Adrenal gland (tissue), 9 donors: ENCODE measurements at regions not wholly inside any gene's neighbourhood (a gene's known extent, or its start where the extent isn't known, plus 50 kb on each side); places are given as distances from the start of the nearest gene placed in this dataset.

Experiments used
- DNase-seq, 7 donors: peaks; one replicate each; pipeline ENCODE4 v3.0.0-alpha.2; 2019 to 2020
- H3K27ac ChIP-seq, 5 donors: fragments of 200-600 bp; sonication (generic) in 4 of 5; 1 replicate in 3 of 5; 2 replicates in 2 of 5; pipeline versions ENCODE4 v1.5.1 to v1.8.0; 2016 to 2020; ENCODE audit warnings: mild to moderate bottlenecking in 1 of 5
- H3K27me3 ChIP-seq: fragments of 200-600 bp; 2 replicates; pipeline ENCODE4 v1.8.0; 2021
- H3K36me3 ChIP-seq, 2 donors: fragments of 200-600 bp; replicated peaks in 1 of 2; 1 replicate in 1 of 2; 2 replicates in 1 of 2; pipeline versions ENCODE4 v1.5.1 to v1.8.0; 2018 to 2022
- H3K4me1 ChIP-seq, 2 donors: fragments of 200-600 bp; replicated peaks in 1 of 2; 1 replicate in 1 of 2; 2 replicates in 1 of 2; pipeline versions ENCODE4 v1.5.1 to v1.8.0; 2018 to 2021
- H3K4me3 ChIP-seq, 4 donors: fragments of 200-600 bp; sonication (generic) in 3 of 4; one replicate each; pipeline ENCODE4 v1.5.1; 2016 to 2018
- H3K9me3 ChIP-seq, 3 donors: fragments of 200-600 bp; sonication (generic) in 1 of 3; replicated peaks in 1 of 3; 1 replicate in 2 of 3; 2 replicates in 1 of 3; pipeline versions ENCODE4 v1.5.1 to v1.8.0; 2016 to 2021
- POLR2A ChIP-seq, 2 donors: fragments of 450-650 bp; IDR thresholded peaks; one replicate each; pipeline ENCODE4 v1.6.1; 2017; ENCODE audit warnings: antibody characterized with exemption in 2 of 2, mild to moderate bottlenecking in 2 of 2, moderate library complexity in 1 of 2
- WGBS, 4 donors: extraction: QIAGEN DNeasy Blood & Tissue Kit in 2 of 4; methylation state at CpG; one replicate each; pipeline versions ENCODE4 v1.1.5 to v1.1.7; 2013 to 2017; 5-methylcytosine and 5-hydroxymethylcytosine counted together
- intact Hi-C, 2 donors: fragments of 100-400 bp; cut with DNase I; formaldehyde crosslinking; loops; one replicate each; pipeline versions ENCODE4 v1.14.1 to v1.15.0; 2022 to 2023
- TF ChIP-seq, protein P1 (sequence below), 6 experiments: fragments of 450-650 bp in 4 of 6; fragments of 200-600 bp in 2 of 6; sonication (generic) in 1 of 6; IDR thresholded peaks; 1 replicate in 5 of 6; 2 replicates in 1 of 6; pipeline versions ENCODE4 v1.5.1 to v1.8.0; 2016 to 2021; ENCODE audit warnings: antibody characterized with exemption in 6 of 6, mild to moderate bottlenecking in 2 of 6, moderate library complexity in 1 of 6
- donor health status: healthy with polysubstance abuse.
- donor health status: Bipolar disorder and iron deficiency.
- donor health status: DM: yes; HTN: yes; CAD: no.
- donor health status: DM: no; HTN: no; CAD: no.
- donor health status: DM: no; HTN: no; CAD: no.

DNA sequence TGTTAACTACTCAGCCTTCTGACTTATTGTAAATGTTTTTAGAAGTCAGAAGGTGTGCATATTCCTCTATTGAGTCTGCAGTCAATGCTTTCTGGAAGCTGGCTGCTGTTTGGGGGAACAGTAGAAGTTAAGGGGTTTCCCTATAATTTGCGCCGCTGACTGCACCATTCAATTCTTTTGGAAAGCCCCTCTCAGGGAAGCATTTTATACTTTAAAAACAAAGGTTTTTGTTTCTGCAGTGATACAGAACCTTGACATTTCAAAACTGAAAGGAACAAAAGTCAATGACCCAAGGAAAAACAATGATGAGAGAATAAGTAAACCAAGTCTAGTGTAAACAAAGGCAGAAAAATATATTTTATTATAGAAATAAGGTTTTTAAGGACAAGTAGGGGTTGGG lies 120.8 kb upstream of the TNFAIP3 start:
- H3K27me3 ChIP-seq = no peaks in the 10 kb centered on the region
- 42 to 56% (median 52%) methylated on average over 2 of the region's 2 CpGs for whole genome bisulfite sequencing, 4 donors
- H3K36me3 ChIP-seq = no peaks in the 10 kb centered on the region
- no peak overlapping the region for H3K4me3 ChIP-seq
- peaks cover 10 to 18% of the 10 kb centered on the region in 2 donors for H3K4me1 ChIP-seq
- H3K27ac ChIP-seq = peak overlapping the region in 1 of 5 donors; percentile 35
- no peaks in the 10 kb centered on the region for H3K9me3 ChIP-seq
- TF ChIP-seq, protein P1, sequence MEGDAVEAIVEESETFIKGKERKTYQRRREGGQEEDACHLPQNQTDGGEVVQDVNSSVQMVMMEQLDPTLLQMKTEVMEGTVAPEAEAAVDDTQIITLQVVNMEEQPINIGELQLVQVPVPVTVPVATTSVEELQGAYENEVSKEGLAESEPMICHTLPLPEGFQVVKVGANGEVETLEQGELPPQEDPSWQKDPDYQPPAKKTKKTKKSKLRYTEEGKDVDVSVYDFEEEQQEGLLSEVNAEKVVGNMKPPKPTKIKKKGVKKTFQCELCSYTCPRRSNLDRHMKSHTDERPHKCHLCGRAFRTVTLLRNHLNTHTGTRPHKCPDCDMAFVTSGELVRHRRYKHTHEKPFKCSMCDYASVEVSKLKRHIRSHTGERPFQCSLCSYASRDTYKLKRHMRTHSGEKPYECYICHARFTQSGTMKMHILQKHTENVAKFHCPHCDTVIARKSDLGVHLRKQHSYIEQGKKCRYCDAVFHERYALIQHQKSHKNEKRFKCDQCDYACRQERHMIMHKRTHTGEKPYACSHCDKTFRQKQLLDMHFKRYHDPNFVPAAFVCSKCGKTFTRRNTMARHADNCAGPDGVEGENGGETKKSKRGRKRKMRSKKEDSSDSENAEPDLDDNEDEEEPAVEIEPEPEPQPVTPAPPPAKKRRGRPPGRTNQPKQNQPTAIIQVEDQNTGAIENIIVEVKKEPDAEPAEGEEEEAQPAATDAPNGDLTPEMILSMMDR (IDR thresholded peaks at IDR 0.05) = no peak
- TF ChIP-seq POLR2A (IDR thresholded peaks at IDR 0.05) = no peak
- DNase-seq = no peak
- intact Hi-C loops = no loop called here

GRCh38 chr6:137749696-137750211 lies 117.3 kb upstream of the TNFAIP3 start:
- Histone ChIP-seq H3K9me3 (no peaks in the 10 kb centered on the region), H3K27me3 (no peaks in the 10 kb centered on the region), H3K36me3 (no peaks in the 10 kb centered on the region), H3K27ac (peak overlapping the region in 1 of 5 donors; percentile 60), H3K4me1 (peaks cover 10 to 18% of the 10 kb centered on the region in 2 donors), H3K4me3 (no peak overlapping the region)
- DNase-seq = no peak
- intact Hi-C loops = no loop called here
- no peak for TF ChIP-seq POLR2A (IDR thresholded peaks at IDR 0.05)
- TF ChIP-seq, protein P1 (IDR thresholded peaks at IDR 0.05) = no peak
- 59 to 68% (median 65%) methylated on average over 8 of the region's 8 CpGs for WGBS, 4 donors

- 82 to 90% (median 84%) methylated on average over 5 of the region's 5 CpGs for WGBS, 4 donors
- intact Hi-C loops = no loop called here
Observed at GRCh38 chr6:137750297-137750696, 116.8 kb upstream of the TNFAIP3 start.

DNA sequence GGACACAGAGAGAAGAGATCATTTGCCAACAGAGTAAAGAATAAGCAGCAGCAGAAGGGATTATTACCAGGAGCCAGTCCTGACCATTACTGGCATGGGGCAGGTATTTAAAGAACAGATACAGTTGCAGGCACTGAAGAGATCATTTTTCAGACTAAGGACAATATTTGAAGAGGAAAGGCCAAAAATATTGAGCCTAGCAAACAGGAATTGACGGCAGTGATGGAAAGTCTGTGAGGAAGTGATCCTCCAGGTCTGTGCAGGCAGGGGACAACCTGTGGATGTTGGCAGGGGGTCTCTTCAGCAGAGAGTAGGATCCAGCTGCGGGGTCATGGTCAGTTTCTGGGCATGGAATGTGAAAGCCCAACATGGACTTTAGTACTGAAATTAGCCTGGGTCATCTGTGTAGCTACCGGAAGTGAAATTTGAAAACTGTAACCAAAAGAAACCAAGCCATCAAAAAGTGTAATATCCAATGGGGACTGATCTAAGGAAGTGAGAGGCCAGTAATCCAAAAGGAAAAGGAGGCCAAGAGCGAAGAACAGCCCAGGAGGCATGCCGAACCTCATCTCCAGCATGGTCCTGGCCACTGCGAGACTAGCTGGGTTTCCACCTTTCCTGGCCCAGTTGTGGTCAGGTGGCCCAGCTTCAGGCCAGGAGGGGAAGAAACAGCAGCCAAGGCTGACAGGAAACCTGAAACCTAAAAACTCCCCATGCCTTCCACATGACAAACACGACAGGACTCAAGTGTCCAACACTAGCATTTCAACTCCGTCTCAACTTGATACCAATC lies 115.1 kb upstream of the TNFAIP3 start:
- H3K27ac ChIP-seq = no peak overlapping the region
- no peaks in the 10 kb centered on the region for H3K27me3 ChIP-seq
- intact Hi-C loops = no loop called here
- 88 to 92% (median 90%) methylated on average over 8 of the region's 8 CpGs for WGBS, 4 donors
- TF ChIP-seq POLR2A (IDR thresholded peaks at IDR 0.05) = no peak
- TF ChIP-seq, protein P1 (IDR thresholded peaks at IDR 0.05) = no peak
- no peaks in the 10 kb centered on the region for H3K9me3 ChIP-seq
- no peak overlapping the region for H3K4me3 ChIP-seq
- no peaks in the 10 kb centered on the region for H3K36me3 ChIP-seq
- H3K4me1 ChIP-seq = peaks cover under 1 to 2% of the 10 kb centered on the region in 2 donors
- no peak for DNase-seq

More at GRCh38 chr6:137750297-137750696, 116.8 kb upstream of the TNFAIP3 start:
- Histone ChIP-seq H3K27me3 (no peaks in the 10 kb centered on the region), H3K27ac (peak overlapping the region in 1 of 5 donors; percentile 60), H3K36me3 (no peaks in the 10 kb centered on the region), H3K4me1 (peaks cover 10 to 18% of the 10 kb centered on the region in 2 donors), H3K9me3 (no peaks in the 10 kb centered on the region), H3K4me3 (no peak overlapping the region)
- TF ChIP-seq, protein P1 (IDR thresholded peaks at IDR 0.05) = no peak
- no peak for TF ChIP-seq POLR2A (IDR thresholded peaks at IDR 0.05)
- no peak for DNase-seq
